Endodermal cell (in vitro differentiated cells): ENCODE measurements at regions not wholly inside any gene's neighbourhood (a gene's known extent, or its start where the extent isn't known, plus 50 kb on each side); places are given as distances from the start of the nearest gene placed in this dataset.

Experiments
- DNase-seq: peaks from one replicate; pipeline ENCODE4 v3.0.0-alpha.2; 2017
- H3K27ac ChIP-seq: 2 replicates; pipeline ENCODE4 v1.5.1; 2013; ENCODE audit warnings: mild to moderate bottlenecking, low read depth, low read length, moderate library complexity
- H3K27me3 ChIP-seq: 2 replicates; pipeline ENCODE4 v1.6.1; 2013; ENCODE audit warnings: mild to moderate bottlenecking, low read length, moderate library complexity; ENCODE audit not compliant: insufficient read depth, control insufficient read depth, poor library complexity, severe bottlenecking
- H3K36me3 ChIP-seq: 2 replicates; pipeline ENCODE4 v1.7.0; 2013; ENCODE audit warnings: mild to moderate bottlenecking, low read length, moderate library complexity; ENCODE audit not compliant: control insufficient read depth, insufficient read depth
- H3K4me1 ChIP-seq: one replicate; pipeline ENCODE4 v1.7.0; 2013; ENCODE audit warnings: low read length; ENCODE audit not compliant: control insufficient read depth, insufficient read depth
- H3K4me3 ChIP-seq: 2 replicates; pipeline ENCODE4 v1.5.1; 2013; ENCODE audit warnings: mild to moderate bottlenecking, low read length, moderate library complexity
- H3K9ac ChIP-seq: 2 replicates; pipeline ENCODE4 v1.6.1; 2013; ENCODE audit warnings: mild to moderate bottlenecking, low read length, moderate library complexity; ENCODE audit not compliant: poor library complexity, severe bottlenecking; ENCODE audit errors: extremely low read depth
- H3K9me3 ChIP-seq: 2 replicates; pipeline ENCODE4 v1.6.1; 2013; ENCODE audit warnings: mild to moderate bottlenecking, low read length, moderate library complexity; ENCODE audit not compliant: control insufficient read depth
- H3K27ac Mint-ChIP-seq: 2 replicates; pipeline ENCODE4 v1.8.0; 2020; ENCODE audit warnings: mixed read lengths
- H3K27me3 Mint-ChIP-seq: 2 replicates; pipeline ENCODE4 v1.8.0; 2021; ENCODE audit warnings: mild to moderate bottlenecking, mixed read lengths; ENCODE audit not compliant: insufficient read depth
- H3K36me3 Mint-ChIP-seq: 2 replicates; pipeline ENCODE4 v1.8.0; 2020; ENCODE audit warnings: low read depth, mixed read lengths
- H3K4me1 Mint-ChIP-seq: 2 replicates; pipeline ENCODE4 v1.8.0; 2020; ENCODE audit warnings: mixed read lengths
- H3K4me3 Mint-ChIP-seq: 2 replicates; pipeline ENCODE4 v1.8.0; 2020; ENCODE audit warnings: mild to moderate bottlenecking, moderate library complexity, mixed read lengths
- H3K9me3 Mint-ChIP-seq: 2 replicates; pipeline ENCODE4 v1.8.0; 2020; ENCODE audit warnings: mild to moderate bottlenecking, mixed read lengths
- WGBS, 2 experiments: methylation state at CpG; one replicate each; pipeline versions ENCODE4 v1.1.5 to v1.1.7; 2013; ENCODE audit warnings: missing lambda C conversion rate in 2 of 2, mixed read lengths in 1 of 2; ENCODE audit not compliant: insufficient coverage in 1 of 2, insufficient read length in 1 of 2; 5-methylcytosine and 5-hydroxymethylcytosine counted together
- TF ChIP-seq, protein P1 (sequence below): fragments of 200-600 bp; sonication (generic); conservative IDR thresholded peaks from 2 replicates; pipeline ENCODE4 v1.5.0; 2021; ENCODE audit warnings: antibody characterized with exemption, mild to moderate bottlenecking

DNA sequence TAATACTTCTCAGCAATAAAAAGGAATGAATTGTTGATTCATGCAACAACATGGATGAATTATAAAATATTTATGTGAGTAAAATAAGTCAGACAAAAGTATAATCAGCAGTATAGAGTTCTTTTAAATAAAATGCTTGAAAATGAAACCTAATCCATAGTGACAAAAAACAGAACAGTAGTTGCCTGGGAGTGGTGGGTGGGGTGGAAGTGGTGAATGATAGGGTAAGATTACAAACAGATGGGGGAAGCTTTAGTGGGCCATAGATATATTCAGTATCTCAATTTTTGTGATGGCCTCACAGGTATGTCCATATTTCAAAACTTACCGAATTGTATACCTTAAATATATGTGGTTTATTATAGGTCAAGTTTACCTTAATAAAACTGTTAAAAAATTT lies 124.9 kb upstream of the UBL3 start:
- H3K4me3 ChIP-seq = no peak overlapping the region
- Mint-ChIP-seq H3K36me3 (no peaks in the 10 kb centered on the region), H3K4me1 (no peaks in the 10 kb centered on the region), H3K27ac (no peak overlapping the region), H3K4me3 (no peak overlapping the region), H3K9me3 (peaks cover 2% of the 10 kb centered on the region), H3K27me3 (no peaks in the 10 kb centered on the region)
- TF ChIP-seq, protein P1, sequence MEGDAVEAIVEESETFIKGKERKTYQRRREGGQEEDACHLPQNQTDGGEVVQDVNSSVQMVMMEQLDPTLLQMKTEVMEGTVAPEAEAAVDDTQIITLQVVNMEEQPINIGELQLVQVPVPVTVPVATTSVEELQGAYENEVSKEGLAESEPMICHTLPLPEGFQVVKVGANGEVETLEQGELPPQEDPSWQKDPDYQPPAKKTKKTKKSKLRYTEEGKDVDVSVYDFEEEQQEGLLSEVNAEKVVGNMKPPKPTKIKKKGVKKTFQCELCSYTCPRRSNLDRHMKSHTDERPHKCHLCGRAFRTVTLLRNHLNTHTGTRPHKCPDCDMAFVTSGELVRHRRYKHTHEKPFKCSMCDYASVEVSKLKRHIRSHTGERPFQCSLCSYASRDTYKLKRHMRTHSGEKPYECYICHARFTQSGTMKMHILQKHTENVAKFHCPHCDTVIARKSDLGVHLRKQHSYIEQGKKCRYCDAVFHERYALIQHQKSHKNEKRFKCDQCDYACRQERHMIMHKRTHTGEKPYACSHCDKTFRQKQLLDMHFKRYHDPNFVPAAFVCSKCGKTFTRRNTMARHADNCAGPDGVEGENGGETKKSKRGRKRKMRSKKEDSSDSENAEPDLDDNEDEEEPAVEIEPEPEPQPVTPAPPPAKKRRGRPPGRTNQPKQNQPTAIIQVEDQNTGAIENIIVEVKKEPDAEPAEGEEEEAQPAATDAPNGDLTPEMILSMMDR = no peak
- H3K9me3 ChIP-seq = no peaks in the 10 kb centered on the region
- DNase-seq = no peak
- no peak overlapping the region for H3K27ac ChIP-seq
- no peak overlapping the region for H3K9ac ChIP-seq
- WGBS, 2 experiments = no CpG with 5 or more reads among the region's 1 CpG
- H3K27me3 ChIP-seq = no peaks in the 10 kb centered on the region
- H3K4me1 ChIP-seq = no peaks in the 10 kb centered on the region
- H3K36me3 ChIP-seq = no peaks in the 10 kb centered on the region

DNA sequence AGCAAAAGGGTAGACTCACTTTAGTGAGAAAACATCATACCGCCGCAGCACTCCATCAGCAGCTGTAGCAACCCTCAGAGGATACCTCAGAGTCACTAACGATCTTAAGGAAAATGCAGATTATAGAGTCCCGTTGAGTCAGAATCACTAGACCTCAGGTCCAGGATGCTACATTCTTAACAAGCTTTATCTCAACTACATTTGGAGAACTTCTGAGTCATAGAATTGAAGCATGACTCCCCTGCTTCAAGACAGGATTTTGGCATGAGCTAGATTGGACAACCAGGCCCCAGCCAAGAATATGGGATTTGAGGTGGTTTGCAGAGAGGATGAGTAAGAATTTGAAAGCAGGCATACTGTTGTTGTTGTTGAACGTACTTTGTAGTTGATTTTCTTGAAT lies 118.9 kb upstream of the UBL3 start:
- Histone ChIP-seq H3K36me3 (no peaks in the 10 kb centered on the region), H3K27me3 (no peaks in the 10 kb centered on the region), H3K4me3 (no peak overlapping the region), H3K9ac (no peak overlapping the region), H3K27ac (no peak overlapping the region), H3K4me1 (no peaks in the 10 kb centered on the region), H3K9me3 (peaks cover 26% of the 10 kb centered on the region)
- WGBS, 2 experiments = 94 to 97% methylated on average over 4 to 5 of the region's 5 CpGs
- H3K4me1 Mint-ChIP-seq = no peaks in the 10 kb centered on the region
- no peak for DNase-seq
- no peaks in the 10 kb centered on the region for H3K27me3 Mint-ChIP-seq
- peaks cover 26% of the 10 kb centered on the region for H3K9me3 Mint-ChIP-seq
- H3K36me3 Mint-ChIP-seq = no peaks in the 10 kb centered on the region
- H3K4me3 Mint-ChIP-seq = no peak overlapping the region
- TF ChIP-seq, protein P1 = no peak
- H3K27ac Mint-ChIP-seq = no peak overlapping the region

DNA sequence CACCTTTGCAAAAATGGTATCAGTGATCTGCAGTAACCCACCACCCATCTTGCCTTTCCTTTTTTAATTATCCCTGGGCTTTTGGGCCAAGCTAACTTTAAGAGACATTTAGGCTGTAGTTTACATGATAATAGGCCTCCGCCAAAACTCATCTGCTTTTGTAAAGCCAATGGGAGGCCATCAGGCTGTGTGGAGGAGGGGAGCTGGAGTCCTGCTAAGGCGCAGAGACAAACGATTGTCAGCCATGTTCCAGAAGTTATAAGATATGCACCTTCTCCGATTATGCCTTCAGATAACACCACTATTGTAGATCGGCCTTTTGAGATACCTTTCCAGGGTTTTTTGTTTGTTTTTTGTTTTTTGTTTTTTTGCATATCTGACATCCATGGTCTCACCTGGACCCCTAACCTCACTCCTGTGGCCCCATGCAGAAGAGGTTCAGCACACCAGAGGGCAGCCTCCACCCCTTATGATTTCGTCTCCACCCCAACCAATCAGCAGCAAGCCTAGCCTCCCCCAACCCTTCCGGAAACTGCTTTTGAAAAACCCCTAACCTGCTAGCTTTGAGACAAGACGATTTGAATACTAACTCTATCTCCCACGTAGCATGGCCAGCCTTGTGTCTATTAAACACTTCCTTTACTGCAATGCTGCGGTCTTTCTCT lies 113.9 kb upstream of the UBL3 start:
- 76 to 80% methylated on average over 6 to 10 of the region's 10 CpGs for WGBS, 2 experiments
- no peaks in the 10 kb centered on the region for H3K27me3 Mint-ChIP-seq
- Histone ChIP-seq H3K9ac (no peak overlapping the region), H3K36me3 (no peaks in the 10 kb centered on the region), H3K9me3 (peaks cover 26% of the 10 kb centered on the region), H3K27ac (no peak overlapping the region), H3K4me1 (no peaks in the 10 kb centered on the region), H3K27me3 (no peaks in the 10 kb centered on the region), H3K4me3 (no peak overlapping the region)
- no peaks in the 10 kb centered on the region for H3K36me3 Mint-ChIP-seq
- H3K4me1 Mint-ChIP-seq = peaks cover 5% of the 10 kb centered on the region
- H3K27ac Mint-ChIP-seq = no peak overlapping the region
- DNase-seq = peak; percentile 71
- H3K4me3 Mint-ChIP-seq = no peak overlapping the region
- TF ChIP-seq, protein P1 = peak; percentile 49
- H3K9me3 Mint-ChIP-seq = peaks cover 23% of the 10 kb centered on the region
